ENCODE measurements at regions not wholly inside any gene's neighbourhood (a gene's known extent, or its start where the extent isn't known, plus 50 kb on each side); places are given as distances from the start of the nearest gene placed in this dataset.

GRCh38 chr3:107238787-107239186, 138.5 kb upstream of the CCDC54 start:
- TF ChIP-seq POLR2A (IDR thresholded peaks at IDR 0.05; ENCODE audit: low read depth, low read length) (no peak), TAF1 (IDR thresholded peaks at IDR 0.05; ENCODE audit: borderline replicate concordance, low read depth, low read length) (no peak)

Measured in GM12892 (cell line).